ENCODE measurements at regions not wholly inside any gene's neighbourhood (a gene's known extent, or its start where the extent isn't known, plus 50 kb on each side); places are given as distances from the start of the nearest gene placed in this dataset.
"Not testable (repeated sequence)": the region's sequence is repeated elsewhere in the genome, so short reads cannot be mapped to it uniquely, and the experiment has no call there.

GRCh38 chr1:149364188-149364981 is 110.5 kb upstream of the NBPF19 start:
- H3K27me3 ChIP-seq (ENCODE audit: control insufficient read depth in 2 of 2, insufficient read depth in 1 of 2, low read length in 1 of 2); H3K4me3 ChIP-seq (ENCODE audit: low read length in 2 of 2); H3K4me1 ChIP-seq (ENCODE audit: control insufficient read depth in 2 of 2, insufficient read depth in 2 of 2, low read length in 2 of 2); H3K27ac ChIP-seq (ENCODE audit: low read depth in 1 of 2, low read length in 1 of 2); H3K9me3 ChIP-seq (ENCODE audit: control insufficient read depth in 2 of 2, insufficient read depth in 1 of 2, low read length in 1 of 2); DNase-seq (ENCODE audit: low read depth in 6 of 9, low spot score in 9 of 9); H3K36me3 ChIP-seq (ENCODE audit: control insufficient read depth in 2 of 2, insufficient read depth in 2 of 2, low read length in 1 of 2): not testable (repeated sequence)
- no CpG with 5 or more reads among the region's 1 CpG for WGBS

DNA sequence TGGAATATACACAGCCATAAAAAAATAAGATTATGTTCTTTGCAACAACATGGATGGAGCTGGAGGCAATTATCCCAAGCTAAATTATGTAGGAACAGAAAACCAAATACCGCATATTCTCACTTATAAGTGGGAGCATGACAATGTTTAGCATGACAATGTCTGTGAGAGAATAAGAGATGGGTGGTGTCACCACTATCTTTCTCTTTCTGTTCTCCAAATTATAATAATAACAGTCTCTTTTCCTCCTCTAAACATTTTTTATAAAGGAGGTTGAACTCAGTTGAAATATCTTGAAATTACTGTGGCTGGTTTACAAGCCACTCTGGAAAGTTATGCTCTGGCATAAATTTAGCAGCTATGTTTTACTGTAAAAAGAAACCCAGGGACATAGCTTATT is 108.4 kb upstream of the NBPF19 start:
- WGBS = 99% methylated on average over 1 of the region's 1 CpG
- not testable (repeated sequence) for H3K27ac ChIP-seq (ENCODE audit: low read depth in 1 of 2, low read length in 1 of 2); DNase-seq (ENCODE audit: low read depth in 6 of 9, low spot score in 9 of 9); H3K27me3 ChIP-seq (ENCODE audit: control insufficient read depth in 2 of 2, insufficient read depth in 1 of 2, low read length in 1 of 2); H3K4me3 ChIP-seq (ENCODE audit: low read length in 2 of 2); H3K9me3 ChIP-seq (ENCODE audit: control insufficient read depth in 2 of 2, insufficient read depth in 1 of 2, low read length in 1 of 2); H3K4me1 ChIP-seq (ENCODE audit: control insufficient read depth in 2 of 2, insufficient read depth in 2 of 2, low read length in 2 of 2); H3K36me3 ChIP-seq (ENCODE audit: control insufficient read depth in 2 of 2, insufficient read depth in 2 of 2, low read length in 1 of 2)

- H3K27ac ChIP-seq (ENCODE audit: low read depth in 1 of 2, low read length in 1 of 2); H3K36me3 ChIP-seq (ENCODE audit: control insufficient read depth in 2 of 2, insufficient read depth in 2 of 2, low read length in 1 of 2); H3K4me3 ChIP-seq (ENCODE audit: low read length in 2 of 2); H3K27me3 ChIP-seq (ENCODE audit: control insufficient read depth in 2 of 2, insufficient read depth in 1 of 2, low read length in 1 of 2); H3K4me1 ChIP-seq (ENCODE audit: control insufficient read depth in 2 of 2, insufficient read depth in 2 of 2, low read length in 2 of 2); H3K9me3 ChIP-seq (ENCODE audit: control insufficient read depth in 2 of 2, insufficient read depth in 1 of 2, low read length in 1 of 2); DNase-seq (ENCODE audit: low read depth in 6 of 9, low spot score in 9 of 9): not testable (repeated sequence)
- 62% methylated on average over 2 of the region's 3 CpGs for WGBS
These were observed 107.3 kb upstream of the NBPF19 start for GRCh38 chr1:149367472-149368044.

GRCh38 chr1:149368337-149368736 is 106.5 kb upstream of the NBPF19 start:
- not testable (repeated sequence) for H3K36me3 ChIP-seq (ENCODE audit: control insufficient read depth in 2 of 2, insufficient read depth in 2 of 2, low read length in 1 of 2); H3K27me3 ChIP-seq (ENCODE audit: control insufficient read depth in 2 of 2, insufficient read depth in 1 of 2, low read length in 1 of 2); H3K4me3 ChIP-seq (ENCODE audit: low read length in 2 of 2); H3K4me1 ChIP-seq (ENCODE audit: control insufficient read depth in 2 of 2, insufficient read depth in 2 of 2, low read length in 2 of 2); DNase-seq (ENCODE audit: low read depth in 6 of 9, low spot score in 9 of 9); H3K9me3 ChIP-seq (ENCODE audit: control insufficient read depth in 2 of 2, insufficient read depth in 1 of 2, low read length in 1 of 2); H3K27ac ChIP-seq (ENCODE audit: low read depth in 1 of 2, low read length in 1 of 2)
- WGBS = 93% methylated on average over 1 of the region's 1 CpG

DNA sequence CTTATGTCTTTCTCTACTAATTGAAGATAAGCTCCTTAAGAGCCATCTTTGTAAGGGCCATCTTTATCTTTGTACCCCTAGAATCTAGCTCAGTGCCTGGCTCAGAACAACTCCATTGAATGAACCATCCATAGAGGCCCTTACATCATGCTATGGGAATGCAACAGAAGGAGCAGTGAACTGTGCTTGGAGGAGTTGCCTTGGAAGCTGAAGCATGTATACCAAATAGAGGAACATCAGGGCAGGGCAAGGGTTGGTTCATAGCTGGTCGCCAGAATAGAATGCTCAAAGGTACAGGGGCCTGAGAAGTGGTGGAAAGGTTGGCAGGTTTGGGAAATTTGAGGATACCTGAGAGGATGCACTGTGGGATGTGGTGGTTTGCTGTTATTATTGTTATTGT is 105.8 kb upstream of the NBPF19 start:
- H3K4me3 ChIP-seq (ENCODE audit: low read length in 2 of 2) = not testable (repeated sequence)
- WGBS = no CpG with 5 or more reads among the region's 1 CpG

DNA sequence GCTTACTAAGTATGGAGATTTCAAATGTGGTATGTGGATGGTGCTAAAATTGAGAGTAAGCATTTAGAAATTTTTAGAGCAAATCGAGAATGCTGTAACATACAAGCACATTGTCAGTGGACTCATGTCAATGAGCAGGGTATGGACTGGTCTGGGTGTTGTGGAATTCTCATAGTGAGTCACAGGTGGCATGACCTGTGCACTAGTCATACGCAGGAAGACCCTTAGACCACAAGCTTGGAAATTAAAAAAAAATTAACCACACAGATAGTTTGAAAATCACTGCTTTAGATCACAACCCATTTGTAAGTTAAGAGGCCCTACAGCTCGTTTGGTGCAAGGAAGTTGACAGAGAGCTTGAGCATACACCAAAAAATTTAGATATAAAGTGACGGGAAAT is 102.9 kb upstream of the NBPF19 start:
- H3K27me3 ChIP-seq (ENCODE audit: control insufficient read depth in 2 of 2, insufficient read depth in 1 of 2, low read length in 1 of 2); DNase-seq (ENCODE audit: low read depth in 6 of 9, low spot score in 9 of 9); H3K4me3 ChIP-seq (ENCODE audit: low read length in 2 of 2); H3K9me3 ChIP-seq (ENCODE audit: control insufficient read depth in 2 of 2, insufficient read depth in 1 of 2, low read length in 1 of 2); H3K27ac ChIP-seq (ENCODE audit: low read depth in 1 of 2, low read length in 1 of 2); H3K4me1 ChIP-seq (ENCODE audit: control insufficient read depth in 2 of 2, insufficient read depth in 2 of 2, low read length in 2 of 2); H3K36me3 ChIP-seq (ENCODE audit: control insufficient read depth in 2 of 2, insufficient read depth in 2 of 2, low read length in 1 of 2): not testable (repeated sequence)
- WGBS = 42% methylated on average over 1 of the region's 4 CpGs

More for the DNA sequence above, 105.8 kb upstream of the NBPF19 start:
- H3K27me3 ChIP-seq (ENCODE audit: control insufficient read depth in 2 of 2, insufficient read depth in 1 of 2, low read length in 1 of 2); DNase-seq (ENCODE audit: low read depth in 6 of 9, low spot score in 9 of 9); H3K36me3 ChIP-seq (ENCODE audit: control insufficient read depth in 2 of 2, insufficient read depth in 2 of 2, low read length in 1 of 2); H3K27ac ChIP-seq (ENCODE audit: low read depth in 1 of 2, low read length in 1 of 2); H3K4me1 ChIP-seq (ENCODE audit: control insufficient read depth in 2 of 2, insufficient read depth in 2 of 2, low read length in 2 of 2); H3K9me3 ChIP-seq (ENCODE audit: control insufficient read depth in 2 of 2, insufficient read depth in 1 of 2, low read length in 1 of 2): not testable (repeated sequence)

GRCh38 chr1:149378462-149378861 is 96.4 kb upstream of the NBPF19 start:
- not testable (repeated sequence) for H3K4me1 ChIP-seq (ENCODE audit: control insufficient read depth in 2 of 2, insufficient read depth in 2 of 2, low read length in 2 of 2); H3K36me3 ChIP-seq (ENCODE audit: control insufficient read depth in 2 of 2, insufficient read depth in 2 of 2, low read length in 1 of 2); H3K4me3 ChIP-seq (ENCODE audit: low read length in 2 of 2); H3K9me3 ChIP-seq (ENCODE audit: control insufficient read depth in 2 of 2, insufficient read depth in 1 of 2, low read length in 1 of 2); H3K27me3 ChIP-seq (ENCODE audit: control insufficient read depth in 2 of 2, insufficient read depth in 1 of 2, low read length in 1 of 2)
- peak in 2 of 9 donors; percentile 2 to 9 for DNase-seq (ENCODE audit: low read depth in 6 of 9, low spot score in 9 of 9)
- H3K27ac ChIP-seq (ENCODE audit: low read depth in 1 of 2, low read length in 1 of 2) = peak overlapping the region in 1 of 2 donors; percentile 26
- WGBS = 21% methylated on average over 2 of the region's 3 CpGs

GRCh38 chr1:149390173-149390926 is 84.5 kb upstream of the NBPF19 start:
- peak overlapping the region; percentile 39 to 48 for H3K4me3 ChIP-seq (ENCODE audit: low read length in 2 of 2)
- not testable (repeated sequence) for H3K36me3 ChIP-seq (ENCODE audit: control insufficient read depth in 2 of 2, insufficient read depth in 2 of 2, low read length in 1 of 2); H3K9me3 ChIP-seq (ENCODE audit: control insufficient read depth in 2 of 2, insufficient read depth in 1 of 2, low read length in 1 of 2); H3K27me3 ChIP-seq (ENCODE audit: control insufficient read depth in 2 of 2, insufficient read depth in 1 of 2, low read length in 1 of 2); H3K4me1 ChIP-seq (ENCODE audit: control insufficient read depth in 2 of 2, insufficient read depth in 2 of 2, low read length in 2 of 2)
- peak in 7 of 9 donors; percentile 4 to 65 (median 24) for DNase-seq (ENCODE audit: low read depth in 6 of 9, low spot score in 9 of 9)
- WGBS = under 1% methylated on average over 55 of the region's 69 CpGs
- H3K27ac ChIP-seq (ENCODE audit: low read depth in 1 of 2, low read length in 1 of 2) = peak overlapping the region in 1 of 2 donors; percentile 42

- not testable (repeated sequence) for H3K4me1 ChIP-seq (ENCODE audit: control insufficient read depth in 2 of 2, insufficient read depth in 2 of 2, low read length in 2 of 2); H3K27me3 ChIP-seq (ENCODE audit: control insufficient read depth in 2 of 2, insufficient read depth in 1 of 2, low read length in 1 of 2); DNase-seq (ENCODE audit: low read depth in 6 of 9, low spot score in 9 of 9); H3K27ac ChIP-seq (ENCODE audit: low read depth in 1 of 2, low read length in 1 of 2); H3K36me3 ChIP-seq (ENCODE audit: control insufficient read depth in 2 of 2, insufficient read depth in 2 of 2, low read length in 1 of 2); H3K9me3 ChIP-seq (ENCODE audit: control insufficient read depth in 2 of 2, insufficient read depth in 1 of 2, low read length in 1 of 2)
- H3K4me3 ChIP-seq (ENCODE audit: low read length in 2 of 2) = peak overlapping the region; percentile 39 to 48
- WGBS = 0% methylated on average over 1 of the region's 43 CpGs
These were observed 83.9 kb upstream of the NBPF19 start for GRCh38 chr1:149390931-149391330.

All from thymus (tissue), 11 donors.